ENCODE measurements at regions not wholly inside any gene's neighbourhood (a gene's known extent, or its start where the extent isn't known, plus 50 kb on each side); places are given as distances from the start of the nearest gene placed in this dataset.

DNA sequence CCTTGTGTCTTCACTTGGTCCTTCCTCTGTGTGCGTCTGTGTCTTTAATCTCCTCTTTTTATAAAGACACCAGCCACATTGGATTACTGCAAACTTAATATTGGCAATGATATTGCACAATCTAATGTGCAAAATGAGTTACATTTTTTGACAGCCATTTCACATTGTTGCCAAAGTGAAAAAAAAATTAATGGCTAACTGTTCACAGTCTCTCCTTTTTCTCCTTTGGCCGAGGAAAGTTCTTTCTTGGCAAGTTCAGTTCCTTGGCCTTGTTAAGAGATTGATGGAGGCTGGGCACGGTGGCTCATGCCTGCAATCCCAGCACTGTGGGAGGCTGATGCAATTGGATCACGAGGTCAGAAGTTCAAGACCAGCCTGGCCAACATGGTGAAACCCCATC is 62.2 kb upstream of the ZNF280D start:
- TF ChIP-seq, protein P1, sequence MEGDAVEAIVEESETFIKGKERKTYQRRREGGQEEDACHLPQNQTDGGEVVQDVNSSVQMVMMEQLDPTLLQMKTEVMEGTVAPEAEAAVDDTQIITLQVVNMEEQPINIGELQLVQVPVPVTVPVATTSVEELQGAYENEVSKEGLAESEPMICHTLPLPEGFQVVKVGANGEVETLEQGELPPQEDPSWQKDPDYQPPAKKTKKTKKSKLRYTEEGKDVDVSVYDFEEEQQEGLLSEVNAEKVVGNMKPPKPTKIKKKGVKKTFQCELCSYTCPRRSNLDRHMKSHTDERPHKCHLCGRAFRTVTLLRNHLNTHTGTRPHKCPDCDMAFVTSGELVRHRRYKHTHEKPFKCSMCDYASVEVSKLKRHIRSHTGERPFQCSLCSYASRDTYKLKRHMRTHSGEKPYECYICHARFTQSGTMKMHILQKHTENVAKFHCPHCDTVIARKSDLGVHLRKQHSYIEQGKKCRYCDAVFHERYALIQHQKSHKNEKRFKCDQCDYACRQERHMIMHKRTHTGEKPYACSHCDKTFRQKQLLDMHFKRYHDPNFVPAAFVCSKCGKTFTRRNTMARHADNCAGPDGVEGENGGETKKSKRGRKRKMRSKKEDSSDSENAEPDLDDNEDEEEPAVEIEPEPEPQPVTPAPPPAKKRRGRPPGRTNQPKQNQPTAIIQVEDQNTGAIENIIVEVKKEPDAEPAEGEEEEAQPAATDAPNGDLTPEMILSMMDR (IDR thresholded peaks at IDR 0.05) = no peak
- TF ChIP-seq, protein P2, sequence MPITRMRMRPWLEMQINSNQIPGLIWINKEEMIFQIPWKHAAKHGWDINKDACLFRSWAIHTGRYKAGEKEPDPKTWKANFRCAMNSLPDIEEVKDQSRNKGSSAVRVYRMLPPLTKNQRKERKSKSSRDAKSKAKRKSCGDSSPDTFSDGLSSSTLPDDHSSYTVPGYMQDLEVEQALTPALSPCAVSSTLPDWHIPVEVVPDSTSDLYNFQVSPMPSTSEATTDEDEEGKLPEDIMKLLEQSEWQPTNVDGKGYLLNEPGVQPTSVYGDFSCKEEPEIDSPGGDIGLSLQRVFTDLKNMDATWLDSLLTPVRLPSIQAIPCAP (CRISPR knock-in tag; IDR thresholded peaks at IDR 0.05) = no peak
- TF ChIP-seq, protein P3, sequence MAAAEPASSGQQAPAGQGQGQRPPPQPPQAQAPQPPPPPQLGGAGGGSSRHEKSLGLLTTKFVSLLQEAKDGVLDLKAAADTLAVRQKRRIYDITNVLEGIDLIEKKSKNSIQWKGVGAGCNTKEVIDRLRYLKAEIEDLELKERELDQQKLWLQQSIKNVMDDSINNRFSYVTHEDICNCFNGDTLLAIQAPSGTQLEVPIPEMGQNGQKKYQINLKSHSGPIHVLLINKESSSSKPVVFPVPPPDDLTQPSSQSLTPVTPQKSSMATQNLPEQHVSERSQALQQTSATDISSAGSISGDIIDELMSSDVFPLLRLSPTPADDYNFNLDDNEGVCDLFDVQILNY (CRISPR knock-in tag; IDR thresholded peaks at IDR 0.05) = no peak

Data from WTC11 (cell line).